GM21447 (cell line): ENCODE measurements at regions not wholly inside any gene's neighbourhood (a gene's known extent, or its start where the extent isn't known, plus 50 kb on each side); places are given as distances from the start of the nearest gene placed in this dataset.

Experiments
- ATAC-seq: cut with Tn5 transposase; IDR thresholded peaks from one replicate; pipeline ENCODE4 v1.9.1; 2021; ENCODE audit not compliant: unreplicated experiment

DNA sequence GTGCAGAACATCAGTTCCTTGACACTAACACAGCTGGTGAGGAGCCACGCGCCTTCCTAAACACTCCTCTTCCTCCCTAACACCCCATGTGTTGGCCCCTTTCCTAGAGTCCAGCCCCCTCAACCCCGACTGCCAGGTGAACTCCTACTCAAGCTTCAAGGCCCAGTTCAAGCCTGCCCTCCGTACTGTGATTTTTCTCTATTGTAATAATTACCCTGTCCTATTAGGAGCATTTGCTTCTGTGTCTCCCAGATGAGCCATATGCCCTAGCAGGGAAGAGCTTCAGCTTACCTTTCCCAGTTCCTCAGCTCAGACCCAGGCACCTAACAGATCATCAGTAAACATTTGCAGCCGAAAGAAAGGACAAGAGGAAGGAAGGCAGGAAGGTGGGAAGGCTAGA lies 130.6 kb upstream of the SALL3 start:
- ATAC-seq: no peak

DNA sequence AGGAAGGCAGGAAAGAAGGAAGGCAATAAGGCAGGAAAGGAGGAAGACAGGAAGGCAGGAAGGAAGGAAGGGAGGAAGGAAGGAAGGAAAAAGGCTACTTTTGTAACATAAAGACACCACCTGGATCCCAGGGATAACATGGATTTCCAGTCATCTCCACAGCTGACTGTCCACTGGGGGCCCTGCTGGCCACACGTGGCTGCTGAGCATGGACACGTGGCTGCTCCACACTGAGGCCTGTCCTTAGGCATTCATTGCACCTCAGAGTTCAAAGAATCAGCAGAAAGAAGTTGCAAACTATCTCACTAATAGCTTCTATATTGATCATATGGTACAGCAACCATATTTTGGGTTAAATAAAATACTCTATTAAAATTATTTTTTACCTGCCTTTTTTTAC lies 130.2 kb upstream of the SALL3 start:
- no peak for ATAC-seq

DNA sequence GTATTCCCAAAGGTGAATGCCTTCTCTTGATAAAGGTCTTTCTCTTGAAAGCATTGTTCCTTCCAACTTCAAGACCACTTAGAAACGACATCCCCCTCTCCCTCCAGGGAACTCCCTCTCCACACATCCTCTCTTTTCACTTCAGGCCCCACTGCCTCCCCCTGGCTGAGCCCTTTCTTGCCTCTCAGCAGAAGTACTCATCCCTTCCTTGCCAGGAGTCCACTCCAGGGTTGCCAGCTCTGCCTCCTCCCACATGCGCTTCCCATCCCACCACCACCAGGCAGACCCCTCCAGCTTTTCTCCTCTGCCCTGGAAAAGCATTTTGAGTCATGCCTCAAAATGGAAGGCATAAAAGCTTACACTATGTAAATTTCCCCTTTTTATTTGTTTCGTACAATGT lies 126.3 kb upstream of the SALL3 start:
- ATAC-seq: no peak

DNA sequence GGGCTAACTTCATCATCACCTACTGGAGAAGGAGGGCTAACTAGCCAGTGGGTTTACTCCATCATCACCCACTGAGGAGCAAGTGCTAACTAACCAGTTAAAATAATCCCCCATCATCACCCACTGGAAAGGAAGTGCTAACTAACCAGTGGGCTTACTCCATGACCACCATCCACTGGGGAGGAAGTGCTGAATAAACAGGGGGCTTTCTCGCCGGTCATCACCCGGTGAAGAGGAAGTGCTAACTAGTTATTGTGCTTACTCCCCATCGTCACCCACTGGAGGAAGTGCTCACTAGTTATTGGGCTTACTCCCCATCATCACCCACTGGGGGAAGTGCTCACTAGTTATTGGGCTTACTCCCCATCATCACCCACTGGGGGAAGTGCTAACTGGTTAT lies 124.4 kb upstream of the SALL3 start:
- no peak for ATAC-seq

DNA sequence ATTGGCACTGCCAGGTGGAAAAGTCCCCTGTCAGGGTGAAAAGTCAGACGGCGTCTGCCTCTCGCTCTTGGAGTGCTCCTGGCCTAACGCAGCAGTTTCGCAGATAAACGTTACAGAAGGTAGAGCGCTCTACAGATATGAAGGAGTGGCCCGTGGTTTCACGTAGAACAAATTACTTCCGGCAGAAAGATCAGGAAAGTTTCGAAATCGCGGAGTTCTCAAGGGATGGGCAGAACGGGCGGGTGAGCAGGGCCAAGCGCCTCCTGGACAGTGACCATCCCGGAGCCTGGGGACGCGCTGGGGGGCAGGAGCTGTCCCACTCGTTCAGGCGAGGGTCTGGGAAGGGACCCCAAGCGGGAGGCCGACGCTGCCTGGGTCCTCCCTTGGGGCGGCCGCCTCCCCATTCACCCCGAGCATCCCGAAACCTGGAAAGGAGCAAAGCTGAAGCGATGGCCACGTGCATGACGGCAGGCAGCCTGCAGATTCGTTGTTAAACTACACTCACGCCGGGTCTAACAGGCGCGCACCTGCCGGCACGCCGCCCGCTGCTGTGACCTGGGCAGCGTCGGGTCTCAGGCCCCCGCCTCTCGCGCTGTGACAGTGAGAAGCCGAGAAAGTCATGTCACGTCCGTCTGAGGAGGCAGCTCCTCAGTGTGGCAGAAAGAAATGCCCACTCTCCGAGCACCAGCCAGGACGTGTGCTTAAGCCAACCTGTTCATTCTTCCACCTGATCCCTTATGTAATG lies 122.9 kb upstream of the SALL3 start:
- ATAC-seq: no peak

DNA sequence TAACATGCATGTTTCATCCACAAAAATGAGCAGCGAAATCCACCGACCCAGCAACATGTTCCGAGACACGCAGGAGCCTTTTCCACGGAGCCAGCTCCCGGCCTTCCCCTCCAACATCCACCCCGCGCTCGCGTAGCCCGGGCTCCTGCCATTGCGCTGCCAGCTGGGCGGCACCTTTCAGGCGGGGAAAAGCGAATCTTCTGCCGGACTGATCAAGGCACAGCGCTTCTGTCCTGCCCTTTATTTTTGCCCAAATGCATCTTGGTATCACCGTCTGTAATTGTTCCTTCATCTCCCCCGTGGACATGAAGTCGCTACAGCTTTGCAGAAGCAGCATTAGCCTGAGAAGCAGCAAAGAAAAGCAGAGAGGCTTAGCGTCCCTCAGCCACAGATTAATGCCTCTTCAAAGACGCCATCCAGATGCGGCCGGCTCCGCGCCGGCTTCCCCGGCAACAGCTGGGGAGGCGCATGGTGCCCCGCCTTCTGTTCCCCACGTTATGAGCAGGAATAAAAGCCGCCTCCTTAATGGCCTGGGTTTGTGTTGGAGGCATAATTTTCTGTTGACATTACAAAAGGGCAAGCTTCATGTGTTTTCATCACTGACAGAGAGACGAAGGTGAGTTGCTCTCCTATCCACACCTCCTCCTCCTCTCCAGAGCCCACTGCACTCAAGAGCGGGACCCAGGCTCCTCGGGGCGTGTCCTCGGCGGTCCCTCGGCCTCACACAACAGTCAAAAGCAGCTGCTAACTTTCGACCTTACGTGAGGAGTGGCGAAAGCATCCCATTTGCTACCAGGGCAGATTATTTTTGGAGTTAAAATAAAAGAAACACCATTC lies 122.1 kb upstream of the SALL3 start:
- no peak for ATAC-seq

DNA sequence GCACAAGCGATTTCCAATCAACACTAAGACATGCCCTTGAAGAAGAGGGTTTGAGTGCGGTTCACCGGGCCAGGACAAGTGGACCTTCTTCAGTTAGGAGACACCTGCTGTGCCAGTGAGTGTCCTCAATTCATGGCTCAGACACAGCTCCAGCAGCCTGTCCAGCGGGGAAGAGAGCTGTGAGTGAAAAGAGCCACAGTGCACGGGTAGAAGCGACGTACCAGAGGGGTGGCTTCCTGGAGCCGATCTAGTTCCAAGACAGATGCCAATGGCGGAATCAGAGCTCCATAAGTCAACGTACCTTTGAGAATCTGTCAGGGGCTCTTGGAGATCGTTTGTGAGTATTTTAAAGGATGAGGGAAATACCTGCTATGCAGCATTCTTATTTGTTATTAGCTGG lies 119.9 kb upstream of the SALL3 start:
- no peak for ATAC-seq

DNA sequence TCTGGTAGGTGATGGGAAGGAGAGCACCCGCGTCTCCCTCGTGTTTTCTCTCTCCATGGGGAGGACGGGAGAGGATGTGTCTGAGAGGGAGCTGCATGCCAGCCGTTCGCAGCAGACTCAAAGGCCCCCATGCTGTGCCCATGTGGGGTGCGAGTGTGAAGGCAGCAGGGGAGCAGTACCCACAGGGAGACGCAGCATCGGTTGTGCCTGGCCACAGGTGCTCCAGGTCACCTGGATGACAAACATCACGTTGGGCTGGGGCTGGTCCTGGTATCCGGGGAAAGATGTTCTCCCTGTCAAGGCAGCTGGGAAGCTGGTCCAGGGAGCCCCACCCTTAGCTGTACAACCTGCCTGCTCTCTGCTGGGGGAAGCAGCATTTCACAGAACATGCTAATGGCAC lies 119.5 kb upstream of the SALL3 start:
- no peak for ATAC-seq

DNA sequence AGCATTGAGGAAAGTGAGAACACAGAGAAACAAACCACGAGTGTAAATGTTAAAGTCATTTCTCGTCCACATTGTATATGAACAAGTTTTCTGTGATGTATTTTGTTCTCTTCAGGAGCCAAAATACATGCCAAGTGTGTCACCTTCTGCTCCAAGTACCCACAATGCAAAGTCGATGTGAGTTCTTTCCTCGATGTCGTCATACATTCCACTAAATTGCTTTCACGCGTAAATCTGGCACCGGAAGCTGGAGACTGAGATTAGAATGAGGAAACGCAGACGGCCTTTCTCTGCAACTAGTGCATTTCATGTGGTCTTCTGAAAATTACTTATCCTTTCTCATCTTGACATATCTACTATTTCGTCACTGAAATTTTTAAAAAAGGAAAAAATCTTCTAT lies 118.5 kb upstream of the SALL3 start:
- no peak for ATAC-seq

DNA sequence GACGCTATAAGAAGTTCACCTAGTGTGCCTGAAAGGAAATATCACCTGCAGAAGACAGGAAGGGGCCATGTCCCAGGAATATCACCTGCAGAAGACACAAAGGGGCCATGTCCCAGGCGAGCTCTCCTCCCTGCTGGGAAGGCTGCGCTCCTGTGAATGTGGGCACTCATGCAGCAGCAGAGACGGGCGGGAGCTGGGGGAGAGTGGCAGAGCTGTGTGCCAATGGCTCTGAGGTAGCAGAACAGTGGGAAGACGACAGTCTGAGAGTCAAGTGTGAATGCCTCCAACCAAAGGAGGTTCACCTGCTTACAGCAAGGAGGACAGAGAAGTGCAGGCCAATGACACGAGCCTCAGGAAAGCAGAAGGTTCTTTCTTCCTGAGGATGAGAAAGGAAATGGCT lies 117.9 kb upstream of the SALL3 start:
- no peak for ATAC-seq

DNA sequence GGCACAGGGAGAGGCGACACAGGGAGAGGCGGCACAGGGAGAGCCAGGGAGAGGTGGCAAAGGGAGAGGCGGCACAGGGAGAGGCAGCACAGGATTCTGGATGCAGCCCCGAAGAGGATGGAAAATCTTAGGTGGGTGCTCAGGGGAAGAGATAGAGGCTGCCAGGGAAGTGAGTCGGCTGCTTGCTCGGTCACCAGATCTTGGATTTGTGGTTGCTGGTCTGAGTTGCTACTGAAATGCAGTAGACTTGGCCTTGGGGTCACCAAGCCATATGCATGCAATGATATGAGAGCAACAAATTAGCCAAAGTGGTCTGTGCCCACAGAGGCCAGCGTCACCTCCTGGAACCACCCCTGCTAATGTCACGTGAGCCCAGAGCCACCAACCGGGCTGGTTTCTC lies 117.2 kb upstream of the SALL3 start:
- no peak for ATAC-seq

DNA sequence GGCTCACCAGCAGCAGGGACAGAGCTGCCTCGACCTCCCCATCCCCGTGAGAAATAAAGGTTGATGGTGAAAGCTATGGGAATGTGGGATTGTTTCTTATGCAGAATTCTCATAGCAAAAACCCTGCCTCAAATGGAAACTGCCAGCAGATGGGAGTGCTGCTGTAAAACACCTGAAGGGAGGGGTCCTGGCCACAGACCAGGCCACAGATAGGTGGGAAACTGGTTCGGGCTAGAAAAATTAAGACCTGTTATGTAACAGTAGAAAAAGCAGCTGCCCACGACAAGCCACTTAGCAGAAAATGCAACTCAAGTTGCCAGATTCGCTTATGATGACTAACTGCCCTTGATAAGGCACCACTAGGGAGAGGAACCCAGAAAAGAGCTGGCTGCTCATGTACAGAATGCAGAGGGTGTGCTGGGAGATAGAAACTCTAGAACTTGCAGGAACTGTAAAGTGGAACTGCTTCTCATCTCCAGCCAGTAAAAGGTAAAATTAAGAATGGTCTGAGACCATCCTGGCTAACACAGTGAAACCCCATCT lies 114.5 kb upstream of the SALL3 start:
- no peak for ATAC-seq

DNA sequence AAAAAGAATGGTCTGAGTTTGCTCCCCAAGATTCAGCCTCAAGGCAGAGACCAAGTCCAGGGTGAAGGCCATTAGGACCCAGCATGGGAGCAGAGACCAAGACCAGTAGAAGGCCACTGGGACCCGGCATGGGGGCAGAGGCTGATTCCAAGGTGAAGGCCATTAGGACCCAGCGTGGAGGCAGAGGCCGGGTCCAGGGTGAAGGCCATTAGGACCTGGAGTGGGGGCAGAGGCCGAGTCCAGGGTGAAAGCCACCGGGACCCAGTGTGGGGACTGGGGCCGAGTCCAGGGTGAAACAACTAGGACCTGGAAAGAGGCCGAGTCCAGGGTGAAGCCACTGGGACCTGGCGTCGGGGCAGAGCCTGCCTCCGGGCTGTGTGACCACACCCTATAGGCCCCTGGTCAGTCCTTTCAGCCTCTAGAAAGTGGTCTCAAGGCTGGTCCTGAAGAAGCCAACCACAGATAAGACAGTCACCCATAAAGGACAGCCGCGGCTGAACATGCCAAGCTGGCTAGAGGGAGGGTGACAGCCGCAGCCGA lies 113.8 kb upstream of the SALL3 start:
- no peak for ATAC-seq

DNA sequence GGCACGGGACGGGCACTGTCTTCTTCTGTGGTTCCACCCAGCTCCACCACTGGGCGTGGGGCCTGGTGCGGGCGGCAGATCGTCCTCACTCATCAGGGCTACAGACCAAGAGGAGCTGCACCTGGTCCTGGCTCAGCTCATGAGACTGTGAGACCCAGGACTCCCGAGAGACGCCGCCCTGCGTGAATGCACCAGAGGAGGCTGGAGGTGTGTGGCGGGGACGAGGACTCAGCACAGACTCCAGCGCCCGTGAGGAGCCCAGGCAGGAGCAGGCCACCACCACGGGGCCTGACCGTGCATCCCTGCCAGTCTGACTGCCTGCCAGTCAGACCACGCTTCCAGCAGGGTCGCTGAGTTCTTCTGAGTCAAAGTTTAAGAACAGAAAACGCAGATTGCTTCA lies 112.5 kb upstream of the SALL3 start:
- no peak for ATAC-seq

DNA sequence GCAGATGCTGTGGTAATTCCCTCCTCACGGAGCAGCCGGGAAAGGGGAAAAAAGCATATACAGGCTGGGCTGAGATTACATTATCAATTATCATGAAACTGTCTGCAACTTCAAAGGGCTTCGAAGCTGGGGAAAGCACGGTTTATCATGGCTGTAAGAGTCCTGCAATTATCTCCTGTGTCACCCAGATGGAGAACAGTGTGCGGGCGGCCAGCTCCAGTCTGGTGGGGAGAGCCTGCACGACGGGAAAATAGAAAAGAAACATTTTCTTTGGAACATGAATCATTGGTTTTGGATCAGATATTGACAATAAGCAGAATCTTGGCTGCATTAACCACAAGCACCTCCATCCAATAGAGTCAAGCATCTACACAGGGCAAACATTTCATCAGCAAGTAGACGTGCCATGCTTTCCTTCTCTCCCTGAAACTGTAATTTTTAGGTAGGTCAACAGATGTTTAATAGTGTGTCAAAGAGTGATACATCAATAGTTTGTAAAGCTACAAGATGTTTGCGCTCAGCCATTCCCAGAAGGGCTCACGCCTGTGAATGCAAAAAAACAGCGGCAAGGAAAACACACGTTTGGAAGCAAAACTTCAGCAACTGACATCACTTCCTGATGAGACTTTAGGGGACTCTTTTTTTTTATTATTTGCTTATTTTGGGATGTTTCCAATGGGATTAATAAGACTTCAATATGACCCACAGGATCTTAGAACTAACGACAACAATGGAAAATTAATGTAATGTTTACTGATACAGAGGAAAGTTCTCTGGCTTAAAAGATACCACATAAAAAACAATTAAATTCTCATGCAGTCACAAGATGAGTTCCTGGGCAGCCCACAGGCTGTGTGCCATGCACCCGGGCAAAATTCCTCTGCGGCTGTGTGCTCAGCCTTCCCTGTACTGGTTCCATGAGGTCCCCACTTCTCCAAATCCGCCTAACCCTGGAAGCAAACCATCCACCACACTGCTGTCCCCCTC lies 111.0 kb upstream of the SALL3 start:
- ATAC-seq: no peak

DNA sequence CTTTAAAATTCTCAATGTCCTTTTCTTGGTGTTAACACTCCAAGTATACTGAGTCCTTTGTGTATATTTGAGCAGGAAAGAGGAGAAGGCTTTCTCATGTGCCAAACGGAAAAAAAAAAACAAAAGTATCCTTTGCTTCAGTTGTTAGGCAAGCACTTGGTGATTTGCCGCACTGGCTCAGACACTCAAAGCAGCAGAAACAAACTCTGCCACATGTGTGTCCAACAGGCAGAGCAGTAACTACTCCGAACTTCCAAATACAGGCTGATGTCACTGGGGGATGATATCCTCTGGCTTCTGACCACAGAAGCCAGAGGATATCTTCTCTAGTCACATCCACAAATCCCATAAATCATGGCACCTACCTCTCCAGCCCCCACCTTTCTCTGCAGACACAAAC lies 108.0 kb upstream of the SALL3 start:
- ATAC-seq: no peak

DNA sequence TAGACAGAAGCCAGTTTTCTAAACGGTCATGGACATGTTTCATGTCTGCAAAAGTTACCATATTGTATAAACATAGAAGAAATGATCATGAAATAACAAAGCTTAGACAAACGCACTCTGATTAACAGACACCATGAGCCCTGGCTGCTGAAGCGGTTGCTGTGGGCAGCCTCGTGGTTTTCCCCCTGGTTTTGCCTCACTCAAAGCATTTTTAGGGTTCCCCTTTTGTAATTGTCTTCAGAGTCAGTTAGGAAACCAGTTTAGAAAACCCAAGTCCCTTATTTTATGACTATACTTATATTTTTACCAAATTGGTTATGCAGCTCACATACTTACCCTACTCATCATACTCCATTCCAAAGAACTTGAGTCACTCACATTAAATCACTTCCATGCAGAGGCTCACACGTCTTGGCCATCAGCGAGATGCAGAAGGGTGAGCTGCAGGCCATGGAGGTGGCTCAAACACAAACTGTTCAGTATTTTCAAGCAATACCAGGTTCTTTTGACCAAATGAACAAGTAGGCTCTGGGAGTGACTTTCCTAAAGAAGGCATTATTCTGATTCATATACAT lies 105.6 kb upstream of the SALL3 start:
- ATAC-seq: no peak

DNA sequence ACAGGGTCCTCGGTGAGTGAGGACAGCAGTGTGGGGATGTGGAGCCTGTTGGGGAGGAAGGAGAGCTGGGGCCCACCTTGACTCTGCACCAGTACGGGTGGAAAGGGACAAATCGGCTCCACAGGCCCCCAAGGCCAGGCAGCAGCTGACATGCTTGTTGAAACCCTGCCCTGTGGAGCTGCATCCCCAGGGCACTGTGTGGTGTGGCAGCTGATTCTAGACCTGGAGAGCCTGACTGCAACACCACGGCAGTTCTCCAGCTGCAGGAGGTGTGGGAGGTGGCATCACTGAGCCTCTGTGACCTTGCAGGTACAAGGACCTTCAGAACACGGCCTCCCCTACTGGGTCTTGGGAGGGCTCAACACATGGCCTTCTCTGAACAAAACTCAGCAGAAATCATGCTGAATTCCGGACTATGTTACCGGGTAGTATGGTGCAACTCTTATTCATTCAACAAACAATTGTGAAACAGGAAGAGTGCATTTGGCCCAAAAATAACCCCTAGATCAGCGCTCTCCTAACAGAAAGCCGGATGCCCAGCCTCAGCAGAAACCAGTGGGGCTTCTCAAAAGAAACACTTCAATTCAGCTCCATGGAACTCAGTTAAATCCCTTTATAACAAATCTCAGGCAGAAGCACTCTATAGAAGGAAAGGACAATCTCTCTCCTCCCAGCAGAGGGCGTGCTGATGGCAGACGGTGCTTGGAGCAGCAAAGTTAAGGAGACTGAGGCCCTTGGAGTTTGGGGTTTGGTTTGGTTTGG lies 104.4 kb upstream of the SALL3 start:
- no peak for ATAC-seq

DNA sequence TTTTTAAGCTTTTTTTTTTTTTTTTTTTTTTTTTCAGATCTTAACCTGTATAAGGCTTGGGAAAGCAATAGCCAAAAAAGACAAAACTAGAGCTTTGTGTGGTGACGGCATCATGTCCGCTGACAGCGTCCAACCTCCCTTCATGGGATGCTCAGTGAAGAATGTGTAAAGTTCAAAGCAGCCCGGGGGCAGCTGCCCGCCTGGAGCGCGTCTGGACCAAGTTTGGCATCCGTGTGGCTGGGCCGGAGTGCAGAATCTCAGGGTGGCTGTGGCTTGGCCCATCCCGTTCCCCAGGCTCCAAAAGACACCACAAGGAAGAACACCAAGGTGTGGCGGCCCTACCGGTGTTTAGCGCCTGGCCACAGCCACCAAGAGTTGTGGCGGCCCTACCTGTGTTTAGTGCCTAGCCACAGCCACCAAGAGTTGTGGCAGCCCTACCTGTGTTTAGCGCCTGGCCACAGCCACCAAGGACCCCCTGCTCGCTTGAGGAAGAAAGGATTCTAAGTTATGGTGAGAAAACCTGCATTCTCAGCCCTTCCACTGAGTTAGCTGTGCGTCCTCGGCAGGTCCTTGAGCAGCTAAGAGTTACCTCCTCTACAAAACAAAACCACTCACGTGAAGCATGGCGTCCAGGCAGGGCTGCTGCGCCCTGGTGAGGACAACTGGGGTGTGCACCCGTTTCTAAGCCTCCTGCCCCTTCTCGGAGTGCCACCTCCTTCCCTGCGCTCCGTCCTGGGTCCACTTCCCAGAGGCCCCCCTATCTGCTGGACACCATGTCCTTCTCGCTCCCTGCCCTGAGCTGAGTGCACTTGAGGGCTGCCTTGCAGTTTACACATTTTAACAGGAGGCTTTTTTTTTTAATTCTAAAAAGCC lies 103.6 kb upstream of the SALL3 start:
- no peak for ATAC-seq
